ENCODE measurements at regions not wholly inside any gene's neighbourhood (a gene's known extent, or its start where the extent isn't known, plus 50 kb on each side); places are given as distances from the start of the nearest gene placed in this dataset.
"Not testable (repeated sequence)": the region's sequence is repeated elsewhere in the genome, so short reads cannot be mapped to it uniquely, and the experiment has no call there.

DNA sequence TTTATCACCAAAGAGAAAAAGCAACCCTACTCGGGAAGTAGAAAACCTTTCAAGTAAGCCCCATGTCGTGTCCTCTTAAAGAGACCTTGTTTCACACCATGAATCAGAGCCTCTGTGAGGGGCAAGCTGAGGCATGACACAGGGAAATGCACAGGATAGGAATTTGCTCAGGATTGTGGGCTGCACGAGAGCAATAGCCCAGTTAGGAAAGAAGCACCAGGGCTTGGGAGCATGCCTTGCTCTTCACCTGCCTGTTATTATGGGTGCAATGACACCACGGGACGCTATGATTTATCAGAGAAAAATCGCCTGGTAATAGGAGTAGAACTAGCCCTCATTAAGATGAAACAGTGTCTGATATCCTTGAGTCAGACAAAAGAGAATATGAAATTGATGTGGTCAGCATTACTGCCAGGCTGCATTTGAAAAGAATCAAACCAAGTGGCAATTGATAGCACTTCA lies 562.9 kb upstream of the NRP1 start:
- no peak for DNase-seq

DNA sequence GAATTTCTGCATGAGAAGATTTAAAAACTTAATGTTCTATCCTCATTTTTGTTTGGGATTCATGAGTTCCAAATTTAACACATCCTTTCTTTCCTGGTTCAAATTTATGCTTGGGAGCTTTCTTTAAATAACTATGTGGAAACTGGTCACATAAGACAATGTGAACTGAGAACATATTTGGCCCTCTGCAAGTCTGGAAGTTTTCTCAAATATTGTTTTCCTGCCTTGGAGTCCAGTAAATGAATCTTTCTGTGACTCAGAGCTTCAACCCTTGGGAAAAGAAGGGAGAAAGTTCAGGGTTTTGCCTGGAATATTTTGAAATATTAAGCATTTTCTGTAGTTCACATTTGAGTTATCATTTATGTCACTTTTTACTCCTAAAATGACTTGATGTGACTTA lies 559.0 kb upstream of the NRP1 start:
- DNase-seq, result no peak

DNA sequence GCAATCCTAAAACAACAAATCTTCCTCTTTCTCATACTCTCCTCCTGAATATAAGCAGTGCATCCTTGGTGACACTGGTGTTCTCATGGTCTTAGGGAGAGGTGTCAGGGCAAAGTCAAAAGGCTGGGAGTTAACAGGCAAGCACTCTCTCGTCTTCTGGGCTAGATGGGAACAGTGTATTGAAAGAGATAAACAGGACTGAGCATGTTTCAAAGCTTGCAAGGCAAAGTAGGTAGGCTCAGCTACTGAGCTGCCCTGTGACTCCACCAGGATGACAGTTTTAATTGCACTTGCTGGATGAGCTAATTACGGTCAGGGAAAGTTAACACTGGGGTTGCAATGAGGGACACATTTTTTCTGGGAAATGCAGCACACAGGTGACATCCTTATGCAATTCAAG lies 554.9 kb upstream of the NRP1 start:
- no peak for DNase-seq

GRCh38 chr10:33887188-33887587 lies 552.7 kb upstream of the NRP1 start:
- DNase-seq, result no peak

DNA sequence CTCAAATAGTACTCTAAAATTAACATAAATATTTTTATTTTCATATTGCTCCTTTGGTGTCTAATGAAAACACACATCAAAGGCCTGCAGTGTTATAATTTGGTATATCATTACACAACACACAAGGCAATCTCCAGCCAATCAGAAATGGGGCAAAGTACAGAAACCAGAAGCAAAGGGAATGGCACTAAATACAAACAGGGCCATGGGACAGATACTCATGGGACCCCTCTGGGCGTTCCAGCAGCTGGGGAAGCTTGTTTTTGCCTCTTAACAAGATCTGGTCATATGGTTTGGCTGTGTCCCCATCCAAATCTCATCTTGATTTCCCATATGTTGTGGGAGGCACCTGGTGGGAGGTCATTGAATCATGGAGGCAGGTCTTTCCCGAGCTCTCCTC lies 551.8 kb upstream of the NRP1 start:
- no peak for DNase-seq

DNA sequence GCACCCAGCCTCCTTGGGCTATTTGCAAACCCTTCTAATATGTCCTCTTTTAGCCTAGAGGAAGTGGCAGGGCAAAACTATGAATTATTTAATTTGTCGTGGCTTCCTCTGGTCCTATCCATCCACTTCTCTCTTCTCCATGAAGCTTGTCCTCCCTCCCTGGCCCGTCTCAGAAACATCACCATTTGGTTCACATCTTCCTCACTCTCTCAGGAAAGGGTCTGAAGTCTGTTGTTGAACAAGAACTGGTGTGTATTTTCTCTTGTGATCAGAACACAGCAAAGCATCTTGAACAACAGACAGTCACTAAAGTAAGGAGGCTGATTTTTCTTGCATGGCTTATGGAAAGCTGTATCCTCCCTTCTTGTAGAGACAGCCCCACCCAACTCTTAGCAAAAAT lies 550.1 kb upstream of the NRP1 start:
- DNase-seq, result no peak

DNA sequence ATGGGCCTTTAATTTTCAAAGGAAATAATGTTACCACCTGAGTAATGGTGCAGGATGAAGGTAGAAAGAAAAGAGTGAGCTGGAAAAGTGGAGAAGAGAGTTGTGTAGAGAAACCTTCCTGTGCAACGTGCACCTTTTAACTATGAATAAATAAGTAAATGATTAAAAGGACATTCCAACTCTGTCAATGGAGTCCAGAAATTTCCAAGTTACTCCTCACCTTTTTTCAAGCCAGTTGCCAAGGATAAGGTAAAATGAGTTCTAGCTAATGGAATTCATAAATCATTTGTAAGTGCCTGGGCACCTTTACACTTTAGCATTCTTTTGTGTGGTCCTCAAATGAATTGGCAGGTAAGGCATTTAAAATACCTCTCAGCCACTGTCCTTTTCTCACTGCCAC lies 549.4 kb upstream of the NRP1 start:
- DNase-seq, result no peak

- DNase-seq, result no peak
Observed at GRCh38 chr10:33882996-33883395, 548.5 kb upstream of the NRP1 start.

- no peak for DNase-seq
Observed at GRCh38 chr10:33880291-33880690, 545.8 kb upstream of the NRP1 start.

DNA sequence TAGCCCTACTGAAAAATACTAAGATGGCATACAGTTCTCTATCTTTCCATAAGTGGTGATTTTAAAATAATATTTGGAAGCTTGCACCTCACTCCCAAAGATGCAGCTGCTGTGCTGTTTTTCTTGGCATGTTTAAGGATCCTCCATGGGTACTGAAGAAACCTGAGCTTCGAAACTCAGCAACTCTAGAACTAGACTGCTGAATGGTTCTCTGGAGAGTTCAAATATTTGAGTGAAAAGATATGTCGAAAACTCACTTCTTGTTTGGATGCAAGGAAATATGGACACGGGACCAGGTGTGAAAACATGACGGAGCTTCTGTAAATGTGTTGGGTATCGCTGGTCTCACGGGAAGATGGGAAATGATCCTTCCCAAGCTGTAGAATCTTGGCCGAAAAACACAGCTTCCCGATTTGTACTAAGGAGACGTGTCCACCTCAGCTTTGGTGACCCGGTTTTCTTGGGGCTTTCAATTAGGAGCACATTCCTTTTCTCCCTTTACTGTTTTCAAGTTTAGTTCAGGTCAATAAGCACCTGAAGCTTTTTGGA lies 543.8 kb upstream of the NRP1 start:
- no peak for DNase-seq

GRCh38 chr10:33876584-33877400 lies 542.3 kb upstream of the NRP1 start:
- DNase-seq, result no peak

GRCh38 chr10:33875924-33876583 lies 541.6 kb upstream of the NRP1 start:
- no peak for DNase-seq

DNA sequence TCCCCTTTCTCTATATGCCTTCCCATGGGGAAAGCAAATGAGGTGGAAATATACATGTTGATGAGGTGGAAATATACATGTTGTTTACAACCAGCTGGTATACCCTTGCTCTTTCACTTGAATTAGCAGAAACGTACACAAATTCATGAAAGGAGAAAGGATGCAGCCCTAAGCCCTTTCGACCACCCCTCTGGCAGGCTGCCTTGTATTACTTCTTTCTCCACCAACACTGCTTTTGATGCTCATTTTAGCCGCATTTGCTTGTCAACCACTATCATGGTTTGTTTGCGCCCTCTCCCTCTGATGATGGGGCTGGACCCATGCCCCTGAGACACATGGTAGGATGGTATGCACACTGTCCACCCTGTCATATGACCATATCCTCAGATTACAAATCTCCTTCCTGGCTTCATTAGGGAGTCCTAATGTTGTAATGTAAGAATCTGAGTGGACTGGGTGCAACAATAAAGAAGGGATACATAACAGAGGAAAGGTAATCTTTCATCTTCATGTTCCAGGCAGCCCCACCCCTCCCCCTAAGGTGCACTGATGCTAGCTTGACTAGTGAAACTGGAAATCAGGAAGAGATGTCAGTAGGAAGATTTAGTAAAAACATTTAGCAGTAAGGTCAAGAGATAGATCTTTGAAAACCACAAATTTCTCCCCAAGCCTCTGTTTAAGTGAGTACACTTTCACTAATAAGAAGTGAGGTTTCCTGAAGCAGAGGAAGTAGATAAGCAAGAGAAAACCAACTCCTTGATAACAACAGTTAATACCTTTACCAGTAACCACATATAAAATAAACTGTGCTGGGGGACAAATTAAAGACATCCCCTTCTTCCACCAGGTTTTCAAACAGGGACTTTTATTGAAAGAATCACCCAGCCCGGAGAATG lies 536.8 kb upstream of the NRP1 start:
- no peak for DNase-seq

- DNase-seq, result no peak
Observed at GRCh38 chr10:33869481-33869880, 535.0 kb upstream of the NRP1 start.

DNA sequence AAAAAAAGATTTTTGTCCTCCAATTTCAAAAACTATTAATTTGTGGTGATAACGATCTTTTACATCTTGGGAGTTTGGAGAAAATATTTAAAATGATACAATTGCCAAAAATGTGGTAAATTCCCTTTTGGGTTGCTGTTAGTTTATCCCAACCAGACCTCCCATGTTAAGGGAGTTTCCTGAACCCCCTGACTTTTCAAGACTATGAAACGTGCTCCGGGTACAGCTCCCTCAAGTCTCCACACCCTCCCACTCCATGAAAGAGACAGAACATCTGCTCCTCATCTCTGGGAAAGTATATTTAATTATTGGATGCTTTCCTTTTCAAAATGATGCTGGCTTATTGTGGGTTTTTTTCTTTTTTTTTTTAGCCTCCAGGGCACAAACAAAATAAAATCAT lies 534.6 kb upstream of the NRP1 start:
- DNase-seq, result no peak

DNA sequence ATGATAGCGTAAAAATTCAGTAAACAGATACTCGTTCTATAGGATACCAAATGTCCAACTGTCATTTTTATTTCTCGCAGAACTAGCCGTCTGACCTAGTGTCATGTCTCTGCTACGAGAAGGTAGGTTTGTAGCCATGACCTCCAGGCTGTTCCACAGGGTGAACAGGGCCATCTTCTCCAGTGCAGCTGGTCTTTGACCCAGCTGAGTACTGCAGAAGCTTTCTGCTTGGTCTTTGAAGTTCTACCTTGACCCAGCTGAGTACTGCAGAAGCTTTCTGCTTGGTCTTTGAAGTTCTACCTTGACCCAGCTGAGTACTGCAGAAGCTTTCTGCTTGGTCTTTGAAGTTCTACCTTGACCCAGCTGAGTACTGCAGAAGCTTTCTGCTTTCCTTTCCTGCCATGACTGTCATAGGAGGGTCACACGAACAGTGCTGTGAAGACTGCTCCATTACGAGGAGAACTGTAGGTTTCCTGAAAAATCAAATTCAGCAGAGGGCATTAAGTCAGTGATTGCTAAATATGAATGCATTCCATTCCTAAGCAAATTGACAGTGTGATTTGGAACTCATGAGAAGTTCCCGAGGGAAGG lies 532.8 kb upstream of the NRP1 start:
- not testable (repeated sequence) for DNase-seq

DNA sequence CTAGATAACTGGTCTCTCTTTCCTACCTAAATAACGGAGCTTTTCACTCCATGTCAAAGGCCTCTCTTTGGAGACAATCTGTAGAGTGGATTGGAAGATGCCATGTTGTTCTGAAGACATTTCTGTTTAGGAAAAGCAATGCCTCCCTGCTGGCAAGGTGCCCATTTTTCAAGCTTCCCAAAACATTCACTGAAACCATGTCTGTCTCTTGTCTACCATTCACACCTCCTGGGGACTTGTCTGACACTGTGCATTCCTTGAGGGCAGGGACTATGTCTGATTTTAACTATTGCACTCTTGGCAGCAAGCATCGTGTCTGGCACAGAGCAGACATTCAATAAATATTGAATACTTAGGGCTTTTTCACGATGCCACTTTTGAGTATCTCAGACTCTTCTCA lies 528.9 kb upstream of the NRP1 start:
- no peak for DNase-seq

DNA sequence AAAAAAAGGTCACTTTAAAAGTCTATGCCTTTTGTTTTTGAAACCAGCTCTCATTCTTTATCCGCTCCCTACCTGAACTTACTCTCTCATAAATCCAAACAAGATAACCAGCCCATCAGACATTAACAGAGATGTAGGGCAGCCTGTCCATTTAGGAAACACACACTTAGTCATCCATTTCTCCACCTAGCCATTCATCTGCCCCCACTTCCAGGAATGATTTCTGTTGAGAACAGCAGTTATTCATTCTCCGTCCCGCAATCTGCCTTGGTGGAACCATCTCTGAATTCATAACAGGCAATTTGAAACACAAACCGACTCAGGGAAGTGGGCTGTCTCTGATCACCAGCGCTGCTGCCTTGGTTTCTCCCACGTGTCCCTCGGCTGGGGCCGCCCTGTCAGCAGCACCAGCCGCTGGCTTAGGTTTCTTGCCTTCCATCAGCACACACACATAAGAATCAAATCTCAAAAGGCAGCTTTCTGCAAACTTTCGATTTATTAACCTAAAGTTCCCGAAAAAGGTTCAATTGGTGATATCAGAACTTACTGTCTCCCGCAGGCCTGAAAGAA lies 528.2 kb upstream of the NRP1 start:
- no peak for DNase-seq

DNA sequence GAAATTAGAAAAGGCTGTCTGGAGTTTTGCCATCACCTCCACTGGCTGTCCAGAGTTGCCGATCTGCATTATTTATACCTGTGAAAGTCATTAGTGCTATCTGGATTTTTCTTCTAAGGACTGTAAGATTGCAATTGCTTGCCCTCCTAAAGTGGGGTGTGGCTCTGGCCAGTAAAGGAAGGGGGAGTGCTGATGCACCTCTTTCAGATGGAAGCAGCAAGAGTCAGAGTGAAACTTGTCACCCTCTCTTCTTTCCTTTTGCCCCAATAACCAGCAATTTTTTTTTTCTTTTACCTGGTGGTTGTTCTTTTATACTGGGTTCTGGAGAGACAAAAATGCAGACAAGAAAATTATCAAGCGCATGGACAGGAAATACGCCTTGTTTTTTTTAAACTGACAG lies 527.4 kb upstream of the NRP1 start:
- no peak for DNase-seq

GRCh38 chr10:33861016-33861704 lies 526.7 kb upstream of the NRP1 start:
- no peak for DNase-seq

- no peak for DNase-seq
Observed at GRCh38 chr10:33860552-33860951, 526.1 kb upstream of the NRP1 start.
